ENCODE measurements at regions not wholly inside any gene's neighbourhood (a gene's known extent, or its start where the extent isn't known, plus 50 kb on each side); places are given as distances from the start of the nearest gene placed in this dataset.

DNA sequence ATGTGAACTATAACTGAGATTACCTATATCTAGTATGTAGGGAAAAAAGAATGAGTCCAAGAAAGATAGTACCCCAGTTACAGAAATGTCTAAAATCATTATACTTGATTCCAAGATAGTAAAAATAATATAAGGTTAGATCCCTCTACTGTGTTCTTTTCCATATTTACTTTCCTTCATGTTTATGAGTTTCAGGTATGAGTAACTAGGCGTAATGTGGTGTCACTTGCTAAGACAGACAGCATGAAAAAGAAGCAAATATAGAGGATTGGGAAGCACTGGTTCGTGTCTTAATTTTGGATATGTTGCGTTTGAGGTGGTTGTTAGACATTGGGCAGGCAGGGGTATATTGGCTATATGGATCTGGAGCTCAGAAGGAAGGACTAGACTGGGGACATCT lies 168.1 kb upstream of the PFN2 start:
- Histone ChIP-seq H3K27me3 (ENCODE audit: control insufficient read depth, insufficient read depth, low read length) (no peaks in the 10 kb centered on the region), H4K91ac (ENCODE audit: insufficient read depth, low read depth, low read length) (no peak overlapping the region), H3K18ac (ENCODE audit: low read depth, low read length) (no peak overlapping the region), H3K27ac (ENCODE audit: insufficient read depth, low read length) (no peak overlapping the region), H3K56ac (ENCODE audit: extremely low read depth, insufficient read depth, low read length) (no peak overlapping the region), H4K20me1 (ENCODE audit: insufficient read depth, low read length) (no peaks in the 10 kb centered on the region), H2AK5ac (ENCODE audit: low read depth, low read length) (no peak overlapping the region), H2AK9ac (replicated peaks; ENCODE audit: low read depth, low read length, poor library complexity) (no peak overlapping the region), H2BK5ac (ENCODE audit: low read depth, low read length, poor library complexity, severe bottlenecking) (no peak overlapping the region), H3K36me3 (ENCODE audit: control insufficient read depth, insufficient read depth, low read length) (no peaks in the 10 kb centered on the region), H3K23ac (ENCODE audit: low read depth, low read length) (no peak overlapping the region), H2BK120ac (ENCODE audit: low read depth, low read length) (no peak overlapping the region), H3K9me3 (ENCODE audit: control insufficient read depth, insufficient read depth, low read length) (no peaks in the 10 kb centered on the region), H3K4me2 (ENCODE audit: low read depth, low read length) (no peak overlapping the region), H3K4me1 (ENCODE audit: control insufficient read depth, insufficient read depth, low read length) (peaks cover 7% of the 10 kb centered on the region), H2BK20ac (ENCODE audit: low read depth, low read length) (no peak overlapping the region), H4K8ac (ENCODE audit: low read depth in 2 of 2, low read length in 2 of 2) (no peak overlapping the region), H4K5ac (ENCODE audit: low read depth, low read length) (no peak overlapping the region), H3K79me1 (ENCODE audit: low read depth in 1 of 2, low read length in 2 of 2) (no peaks in the 10 kb centered on the region), H3K9me1 (ENCODE audit: insufficient read depth, low read length) (no peaks in the 10 kb centered on the region), H3K14ac (replicated peaks; ENCODE audit: low read depth, low read length) (no peak overlapping the region), H3K4ac (ENCODE audit: low read depth, low read length) (no peak overlapping the region), H2AFZ (replicated peaks; ENCODE audit: low read length, poor library complexity) (no peak overlapping the region), H3K9ac (ENCODE audit: low read depth, low read length) (no peak overlapping the region), H3K4me3 (ENCODE audit: insufficient read depth, low read depth, low read length) (no peak overlapping the region), H2BK15ac (ENCODE audit: low read depth, low read length) (no peak overlapping the region)
- dilution Hi-C loops (cut with HindIII; ENCODE audit: low sequenced_read_pairs, unreplicated experiment) (no loop called here), in situ Hi-C loops (cut with MboI; ENCODE audit: low sequenced_read_pairs) (no loop called here), intact Hi-C loops (cut with micrococcal nuclease) (no loop called here)
- ChIA-PET CTCF (interaction anchor here (1.6 kb wide), 1 partner anchor 45 kb away, joined by 5 read pairs; no protein-coding TSS in a partner anchor), POLR2A (ENCODE audit: unreplicated experiment) (no interaction called here)
- DNase-seq (no peak), ATAC-seq (ENCODE audit: low read depth) (no peak)
- 83% methylated on average over 2 of the region's 3 CpGs; no CpG with 5 or more reads in 1 of the 2 experiments for WGBS, 2 experiments (ENCODE audit: extremely low coverage in 2 of 2, insufficient read length in 1 of 2)
- no TSS peak for BruUV-seq (replicated peaks)
- TF ChIP-seq FOS (IDR thresholded peaks at IDR 0.05; ENCODE audit: low read depth, low read length) (no peak), RCOR1 (IDR thresholded peaks at IDR 0.05; ENCODE audit: insufficient replicate concordance, low read length) (no peak), MAFK (IDR thresholded peaks at IDR 0.05; ENCODE audit: low read depth, low read length) (no peak)

Measured in IMR-90 (cell line).